Neural cell (in vitro differentiated cells): ENCODE measurements at regions not wholly inside any gene's neighbourhood (a gene's known extent, or its start where the extent isn't known, plus 50 kb on each side); places are given as distances from the start of the nearest gene placed in this dataset.

Experiments used
- CTCF ChIP-seq: fragments of 450-650 bp; IDR thresholded peaks from 2 replicates; pipeline ENCODE4 v1.5.1; 2014; ENCODE audit warnings: antibody characterized with exemption, mild to moderate bottlenecking, moderate library complexity; ENCODE audit not compliant: poor library complexity, severe bottlenecking
- EP300 ChIP-seq: fragments of 450-650 bp; conservative IDR thresholded peaks from 2 replicates; pipeline ENCODE4 v1.6.1; 2014; ENCODE audit warnings: antibody characterized with exemption, mild to moderate bottlenecking, moderate library complexity; ENCODE audit not compliant: poor library complexity, severe bottlenecking
- POLR2AphosphoS5 ChIP-seq: IDR thresholded peaks from 2 replicates; pipeline ENCODE4 v1.6.1; 2012
- RAD21 ChIP-seq: fragments of 450-650 bp; conservative IDR thresholded peaks from 2 replicates; pipeline ENCODE4 v1.6.1; 2014; ENCODE audit warnings: antibody characterized with exemption, mild to moderate bottlenecking, moderate library complexity
- SMC3 ChIP-seq: fragments of 450-650 bp; conservative IDR thresholded peaks from 2 replicates; pipeline ENCODE4 v1.6.1; 2014; ENCODE audit warnings: antibody characterized with exemption, mild to moderate bottlenecking, moderate library complexity; ENCODE audit not compliant: poor library complexity
- TAF1 ChIP-seq: IDR thresholded peaks from 2 replicates; pipeline ENCODE4 v1.6.1; 2012; ENCODE audit warnings: low read depth

GRCh38 chr6:169837529-169838250 lies 86.3 kb downstream of the ERMARD start:
- no peak for TF ChIP-seq CTCF
- no peak for TF ChIP-seq POLR2AphosphoS5
- no peak for TF ChIP-seq SMC3
- TF ChIP-seq RAD21, result no peak
- TF ChIP-seq EP300, result no peak
- TF ChIP-seq TAF1, result no peak
